ENCODE measurements at regions not wholly inside any gene's neighbourhood (a gene's known extent, or its start where the extent isn't known, plus 50 kb on each side); places are given as distances from the start of the nearest gene placed in this dataset.

DNA sequence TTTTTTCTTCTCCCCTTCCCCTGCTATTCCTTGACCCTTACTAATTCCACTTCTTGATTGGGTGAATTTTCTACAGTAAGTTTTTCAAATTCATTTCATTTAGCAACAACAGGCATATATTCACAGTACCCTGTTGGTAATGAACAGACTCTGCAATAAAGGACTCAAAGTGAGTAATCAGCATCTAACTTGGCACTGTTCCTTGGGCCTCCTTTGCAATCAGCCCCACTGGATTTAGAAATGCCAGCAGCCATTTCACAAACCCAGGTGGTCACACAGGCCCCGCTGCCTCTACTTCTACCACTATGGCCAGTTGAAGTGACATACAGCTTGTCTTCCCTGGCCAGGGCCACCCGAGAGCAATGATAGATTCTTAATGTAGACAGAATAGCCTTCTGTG, 113.8 kb downstream of the CYB561 start:
- Histone ChIP-seq H3K4me3 (no peak overlapping the region), H3F3A (ENCODE audit: insufficient read depth, low read depth) (peaks cover 13% of the 10 kb centered on the region; the same call in 1 of the 2 replicates), H3K4me1 (replicated peaks; ENCODE audit: insufficient read depth) (no peaks in the 10 kb centered on the region), H3K27me3 (ENCODE audit: insufficient read depth, low read depth) (no peaks in the 10 kb centered on the region), H3K36me3 (ENCODE audit: low read depth) (peaks cover 20% of the 10 kb centered on the region; the same call in 1 of the 2 replicates), H3K79me2 (ENCODE audit: low read depth) (no peaks in the 10 kb centered on the region), H4K20me1 (ENCODE audit: insufficient read depth) (peaks cover 12% of the 10 kb centered on the region), H2AFZ (no peak overlapping the region), H3K27ac (no peak overlapping the region), H3K9me3 (ENCODE audit: insufficient read depth, low read depth) (no peaks in the 10 kb centered on the region), H3K4me2 (no peak overlapping the region), H3K9me2 (ENCODE audit: insufficient read depth) (no peaks in the 10 kb centered on the region)
- no peak for DNase-seq
- intact Hi-C loops (cut with micrococcal nuclease; ENCODE audit: unreplicated experiment), result no loop called here
- ChIA-PET POLR2A (ENCODE audit: unreplicated experiment) (no interaction called here), CTCF (no interaction called here)
- BruUV-seq (replicated peaks), result no TSS peak
- TF ChIP-seq, protein P1, sequence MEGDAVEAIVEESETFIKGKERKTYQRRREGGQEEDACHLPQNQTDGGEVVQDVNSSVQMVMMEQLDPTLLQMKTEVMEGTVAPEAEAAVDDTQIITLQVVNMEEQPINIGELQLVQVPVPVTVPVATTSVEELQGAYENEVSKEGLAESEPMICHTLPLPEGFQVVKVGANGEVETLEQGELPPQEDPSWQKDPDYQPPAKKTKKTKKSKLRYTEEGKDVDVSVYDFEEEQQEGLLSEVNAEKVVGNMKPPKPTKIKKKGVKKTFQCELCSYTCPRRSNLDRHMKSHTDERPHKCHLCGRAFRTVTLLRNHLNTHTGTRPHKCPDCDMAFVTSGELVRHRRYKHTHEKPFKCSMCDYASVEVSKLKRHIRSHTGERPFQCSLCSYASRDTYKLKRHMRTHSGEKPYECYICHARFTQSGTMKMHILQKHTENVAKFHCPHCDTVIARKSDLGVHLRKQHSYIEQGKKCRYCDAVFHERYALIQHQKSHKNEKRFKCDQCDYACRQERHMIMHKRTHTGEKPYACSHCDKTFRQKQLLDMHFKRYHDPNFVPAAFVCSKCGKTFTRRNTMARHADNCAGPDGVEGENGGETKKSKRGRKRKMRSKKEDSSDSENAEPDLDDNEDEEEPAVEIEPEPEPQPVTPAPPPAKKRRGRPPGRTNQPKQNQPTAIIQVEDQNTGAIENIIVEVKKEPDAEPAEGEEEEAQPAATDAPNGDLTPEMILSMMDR (conservative IDR thresholded peaks at IDR 0.05), result no peak
- no peak for TF ChIP-seq EZH2 (IDR thresholded peaks at IDR 0.05; ENCODE audit: low read depth)

DNA sequence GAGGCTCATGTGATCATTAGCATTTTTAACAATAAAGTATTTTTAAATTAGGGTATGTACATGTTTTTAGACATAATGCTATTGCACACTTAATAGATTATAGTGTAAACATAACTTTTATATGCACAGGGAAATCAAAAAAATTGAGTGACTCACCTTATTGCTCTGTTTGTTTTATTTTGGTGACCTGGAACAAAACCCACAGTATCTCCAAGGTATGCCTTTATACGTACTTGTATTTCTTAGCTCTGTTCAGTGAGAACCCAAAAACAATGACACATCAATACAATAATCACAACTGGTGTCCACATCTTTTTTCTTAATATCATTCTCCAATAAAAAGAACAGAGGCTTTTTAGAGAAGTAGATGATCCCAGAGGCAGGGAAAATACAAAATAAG, 112.2 kb downstream of the CYB561 start:
- CTCF ChIA-PET, result no interaction called here
- BruUV-seq (replicated peaks), result no TSS peak
- no peaks in the 10 kb centered on the region for H3K79me2 ChIP-seq (ENCODE audit: low read depth)
- H3K4me1 ChIP-seq (replicated peaks; ENCODE audit: insufficient read depth), result no peaks in the 10 kb centered on the region
- no peak overlapping the region for H3K4me2 ChIP-seq
- H3K9me3 ChIP-seq (ENCODE audit: insufficient read depth, low read depth), result no peaks in the 10 kb centered on the region
- H3K9me2 ChIP-seq (ENCODE audit: insufficient read depth), result 0 out of 2 replicates have a peak, but pooled peaks cover 3% of the 10 kb centered on the region
- TF ChIP-seq, protein P1 (conservative IDR thresholded peaks at IDR 0.05), result no peak
- TF ChIP-seq EZH2 (IDR thresholded peaks at IDR 0.05; ENCODE audit: low read depth), result no peak
- H3K27me3 ChIP-seq (ENCODE audit: insufficient read depth, low read depth), result no peaks in the 10 kb centered on the region
- POLR2A ChIA-PET (ENCODE audit: unreplicated experiment), result no interaction called here
- intact Hi-C loops (cut with micrococcal nuclease; ENCODE audit: unreplicated experiment), result no loop called here
- H2AFZ ChIP-seq, result no peak overlapping the region
- peaks cover 20% of the 10 kb centered on the region; the same call in 1 of the 2 replicates for H3K36me3 ChIP-seq (ENCODE audit: low read depth)
- DNase-seq, result no peak
- H3K4me3 ChIP-seq, result no peak overlapping the region
- peaks cover 12% of the 10 kb centered on the region for H4K20me1 ChIP-seq (ENCODE audit: insufficient read depth)
- peaks cover 16% of the 10 kb centered on the region; the same call in 1 of the 2 replicates for H3F3A ChIP-seq (ENCODE audit: insufficient read depth, low read depth)
- H3K27ac ChIP-seq, result no peak overlapping the region

DNA sequence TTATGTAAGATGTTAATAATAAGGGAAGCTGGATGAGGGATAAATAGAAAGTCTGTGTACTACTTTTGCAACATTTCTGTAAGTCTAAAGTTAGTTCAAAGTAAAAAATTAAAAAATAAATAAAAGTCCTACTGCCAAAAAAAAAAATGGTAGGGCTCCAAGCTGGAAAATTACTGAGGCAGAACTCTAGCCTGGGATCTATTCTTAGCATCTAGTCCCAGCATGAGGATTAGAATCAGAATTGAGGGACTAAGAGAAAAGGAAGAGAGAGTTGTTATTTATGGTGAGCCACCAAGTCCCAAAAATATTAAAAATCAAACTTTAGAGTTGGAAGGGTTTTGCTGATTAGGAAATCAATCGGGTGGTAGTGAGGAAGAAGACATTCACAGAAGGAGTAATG, 110.3 kb downstream of the CYB561 start:
- Histone ChIP-seq H3K9me2 (ENCODE audit: insufficient read depth) (0 out of 2 replicates have a peak, but pooled peaks cover 3% of the 10 kb centered on the region), H3K27me3 (ENCODE audit: insufficient read depth, low read depth) (no peaks in the 10 kb centered on the region), H4K20me1 (ENCODE audit: insufficient read depth) (peaks cover 12% of the 10 kb centered on the region), H3K27ac (0 out of 2 replicates have a peak overlapping the region, but pooled peaks have one; percentile 5), H3F3A (ENCODE audit: insufficient read depth, low read depth) (peaks cover 16% of the 10 kb centered on the region; the same call in 1 of the 2 replicates), H3K79me2 (ENCODE audit: low read depth) (no peaks in the 10 kb centered on the region), H3K36me3 (ENCODE audit: low read depth) (peaks cover 15% of the 10 kb centered on the region; the same call in 1 of the 2 replicates), H2AFZ (no peak overlapping the region), H3K9me3 (ENCODE audit: insufficient read depth, low read depth) (no peaks in the 10 kb centered on the region), H3K4me3 (no peak overlapping the region), H3K4me2 (no peak overlapping the region), H3K4me1 (replicated peaks; ENCODE audit: insufficient read depth) (no peaks in the 10 kb centered on the region)
- CTCF ChIA-PET, result no interaction called here
- intact Hi-C loops (cut with micrococcal nuclease; ENCODE audit: unreplicated experiment), result no loop called here
- DNase-seq, result no peak
- no peak for TF ChIP-seq EZH2 (IDR thresholded peaks at IDR 0.05; ENCODE audit: low read depth)
- TF ChIP-seq, protein P1 (conservative IDR thresholded peaks at IDR 0.05), result no peak
- POLR2A ChIA-PET (ENCODE audit: unreplicated experiment), result no interaction called here
- BruUV-seq (replicated peaks), result no TSS peak
